ENCODE measurements at regions not wholly inside any gene's neighbourhood (a gene's known extent, or its start where the extent isn't known, plus 50 kb on each side); places are given as distances from the start of the nearest gene placed in this dataset.

GRCh38 chr1:83531521-83532309, 467.2 kb downstream of the TTLL7 start:
- TF ChIP-seq, protein P1, sequence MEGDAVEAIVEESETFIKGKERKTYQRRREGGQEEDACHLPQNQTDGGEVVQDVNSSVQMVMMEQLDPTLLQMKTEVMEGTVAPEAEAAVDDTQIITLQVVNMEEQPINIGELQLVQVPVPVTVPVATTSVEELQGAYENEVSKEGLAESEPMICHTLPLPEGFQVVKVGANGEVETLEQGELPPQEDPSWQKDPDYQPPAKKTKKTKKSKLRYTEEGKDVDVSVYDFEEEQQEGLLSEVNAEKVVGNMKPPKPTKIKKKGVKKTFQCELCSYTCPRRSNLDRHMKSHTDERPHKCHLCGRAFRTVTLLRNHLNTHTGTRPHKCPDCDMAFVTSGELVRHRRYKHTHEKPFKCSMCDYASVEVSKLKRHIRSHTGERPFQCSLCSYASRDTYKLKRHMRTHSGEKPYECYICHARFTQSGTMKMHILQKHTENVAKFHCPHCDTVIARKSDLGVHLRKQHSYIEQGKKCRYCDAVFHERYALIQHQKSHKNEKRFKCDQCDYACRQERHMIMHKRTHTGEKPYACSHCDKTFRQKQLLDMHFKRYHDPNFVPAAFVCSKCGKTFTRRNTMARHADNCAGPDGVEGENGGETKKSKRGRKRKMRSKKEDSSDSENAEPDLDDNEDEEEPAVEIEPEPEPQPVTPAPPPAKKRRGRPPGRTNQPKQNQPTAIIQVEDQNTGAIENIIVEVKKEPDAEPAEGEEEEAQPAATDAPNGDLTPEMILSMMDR (IDR thresholded peaks at IDR 0.05), result no peak
- no peak for TF ChIP-seq POLR2A (IDR thresholded peaks at IDR 0.05; ENCODE audit: low read depth)
- no peak for TF ChIP-seq EP300 (IDR thresholded peaks at IDR 0.05)
- TF ChIP-seq POLR2AphosphoS5 (IDR thresholded peaks at IDR 0.05), result no peak
